Middle frontal gyrus (tissue), 1 donor: ENCODE measurements at regions not wholly inside any gene's neighbourhood (a gene's known extent, or its start where the extent isn't known, plus 50 kb on each side); places are given as distances from the start of the nearest gene placed in this dataset.

Experiments used
- DNase-seq: peaks from one replicate; pipeline ENCODE4 v3.0.0-alpha.2; 2015; ENCODE audit warnings: low spot score; ENCODE audit errors: extremely low spot score

- DNase-seq, result no peak
These were observed 301.9 kb downstream of the SOX9 start for GRCh38 chr17:72422505-72423285.

- no peak for DNase-seq
These were observed 302.4 kb downstream of the SOX9 start for GRCh38 chr17:72423286-72423589.

GRCh38 chr17:72423718-72424117, 302.9 kb downstream of the SOX9 start:
- DNase-seq, result no peak

GRCh38 chr17:72424505-72425117, 303.8 kb downstream of the SOX9 start:
- DNase-seq, result no peak

GRCh38 chr17:72425133-72425793, 304.4 kb downstream of the SOX9 start:
- no peak for DNase-seq

GRCh38 chr17:72425794-72426168, 305.0 kb downstream of the SOX9 start:
- DNase-seq, result no peak

- no peak for DNase-seq
These were observed 305.5 kb downstream of the SOX9 start for GRCh38 chr17:72426321-72426720.

- DNase-seq, result no peak
These were observed 306.3 kb downstream of the SOX9 start for GRCh38 chr17:72426948-72427760.

- no peak for DNase-seq
These were observed 306.9 kb downstream of the SOX9 start for GRCh38 chr17:72427761-72428109.

GRCh38 chr17:72429066-72429638, 308.3 kb downstream of the SOX9 start:
- no peak for DNase-seq

GRCh38 chr17:72430611-72431432, 310.0 kb downstream of the SOX9 start:
- DNase-seq, result no peak

GRCh38 chr17:72432143-72432621, 311.4 kb downstream of the SOX9 start:
- DNase-seq, result no peak

GRCh38 chr17:72432881-72433280, 312.1 kb downstream of the SOX9 start:
- no peak for DNase-seq

- no peak for DNase-seq
These were observed 313.0 kb downstream of the SOX9 start for GRCh38 chr17:72433797-72434196.

- no peak for DNase-seq
These were observed 313.8 kb downstream of the SOX9 start for GRCh38 chr17:72434581-72434980.

GRCh38 chr17:72434991-72435618, 314.3 kb downstream of the SOX9 start:
- DNase-seq, result no peak

- DNase-seq, result no peak
These were observed 318.0 kb downstream of the SOX9 start for GRCh38 chr17:72438783-72439182.

- DNase-seq, result no peak
These were observed 319.2 kb downstream of the SOX9 start for GRCh38 chr17:72439893-72440502.

GRCh38 chr17:72440961-72441360, 320.1 kb downstream of the SOX9 start:
- DNase-seq, result no peak

GRCh38 chr17:72441909-72442308, 321.1 kb downstream of the SOX9 start:
- no peak for DNase-seq
